ENCODE measurements at regions not wholly inside any gene's neighbourhood (a gene's known extent, or its start where the extent isn't known, plus 50 kb on each side); places are given as distances from the start of the nearest gene placed in this dataset.
A peak's percentile ranks its signal among the peaks of the same experiment; 100 is the strongest.

GRCh38 chr16:64469906-64470702 lies 651.8 kb downstream of the CDH11 start:
- 72 to 82% (median 82%) methylated on average over 2 of the region's 2 CpGs for WGBS, 4 donors
- no peaks in the 10 kb centered on the region for H3K27me3 ChIP-seq
- intact Hi-C loops (cut with DNase I): loop anchor here in 2 of 10 donors (5.0 to 10.0 kb wide), 2 partner anchors 383 to 645 kb away; no protein-coding TSS in a partner anchor
- no peaks in the 10 kb centered on the region for H3K36me3 ChIP-seq
- H3K27ac ChIP-seq: no peak overlapping the region
- peak; percentile 37 to 83 (median 62) for ATAC-seq
- peak in 3 of 5 donors; percentile 20 to 48 (median 39) for DNase-seq
- TF ChIP-seq POLR2A (IDR thresholded peaks at IDR 0.05) (no peak), CTCF (IDR thresholded peaks at IDR 0.05) (peak in 8 of 12 donors; percentile 15 to 43 (median 26))
- H3K9me3 ChIP-seq: peaks cover 0 to 8% (median 3%) of the 10 kb centered on the region in 12 donors
- peaks cover 0 to 12% (median 2%) of the 10 kb centered on the region in 12 donors for H3K4me1 ChIP-seq
- H3K4me3 ChIP-seq: no peak overlapping the region

- TF ChIP-seq CTCF (IDR thresholded peaks at IDR 0.05): no peak
- WGBS, 4 donors: 74 to 86% (median 79%) methylated on average over 1 of the region's 1 CpG
- Histone ChIP-seq H3K9me3 (peaks cover 0 to 8% (median 3%) of the 10 kb centered on the region in 12 donors), H3K4me3 (no peak overlapping the region), H3K4me1 (peaks cover 0 to 12% (median 2%) of the 10 kb centered on the region in 12 donors), H3K27me3 (no peaks in the 10 kb centered on the region), H3K36me3 (no peaks in the 10 kb centered on the region), H3K27ac (no peak overlapping the region)
- no peak for DNase-seq
- intact Hi-C loops (cut with DNase I): no loop called here
- ATAC-seq: no peak
These were observed 652.5 kb downstream of the CDH11 start for GRCh38 chr16:64469351-64469750.

GRCh38 chr16:64468515-64469090 lies 653.3 kb downstream of the CDH11 start:
- Histone ChIP-seq H3K4me3 (no peak overlapping the region), H3K27ac (peak overlapping the region in 1 of 12 donors; percentile 5), H3K27me3 (no peaks in the 10 kb centered on the region), H3K36me3 (no peaks in the 10 kb centered on the region), H3K4me1 (peaks cover 0 to 12% (median 2%) of the 10 kb centered on the region in 12 donors), H3K9me3 (peaks cover 0 to 8% (median 3%) of the 10 kb centered on the region in 12 donors)
- no peak for DNase-seq
- peak in 3 of 4 donors; percentile 32 to 89 (median 84) for ATAC-seq
- 6 to 40% (median 28%) methylated on average over 1 of the region's 1 CpG for WGBS, 4 donors
- intact Hi-C loops (cut with DNase I): no loop called here
- TF ChIP-seq CTCF (IDR thresholded peaks at IDR 0.05) (no peak), POLR2A (IDR thresholded peaks at IDR 0.05) (no peak)

- H3K36me3 ChIP-seq: no peaks in the 10 kb centered on the region
- peak; percentile 23 to 40 (median 29) for DNase-seq
- no peaks in the 10 kb centered on the region for H3K9me3 ChIP-seq
- intact Hi-C loops (cut with DNase I): loop anchor here in 5 of 10 donors (5.0 to 10.0 kb wide), 3 partner anchors 365 to 373 kb away; no protein-coding TSS in a partner anchor
- H3K27ac ChIP-seq: no peak overlapping the region
- TF ChIP-seq POLR2A (IDR thresholded peaks at IDR 0.05) (no peak), CTCF (IDR thresholded peaks at IDR 0.05) (no peak)
- no peak overlapping the region for H3K4me3 ChIP-seq
- 4 to 8% (median 8%) methylated on average over 1 of the region's 1 CpG for WGBS, 4 donors
- peaks cover 0 to 2% (median 0%) of the 10 kb centered on the region in 12 donors for H3K4me1 ChIP-seq
- ATAC-seq: no peak
- H3K27me3 ChIP-seq: no peaks in the 10 kb centered on the region
These were observed 662.0 kb downstream of the CDH11 start for GRCh38 chr16:64459821-64460220.
